Fibroblast of skin of abdomen (primary cell): ENCODE measurements at regions not wholly inside any gene's neighbourhood (a gene's known extent, or its start where the extent isn't known, plus 50 kb on each side); places are given as distances from the start of the nearest gene placed in this dataset.

Source experiments
- DNase-seq: peaks from one replicate; pipeline ENCODE4 v3.0.0-alpha.2; 2013

- DNase-seq = no peak
These were observed 133.7 kb upstream of the ZMIZ1 start for GRCh38 chr10:78934994-78935602.

- DNase-seq = no peak
These were observed 132.9 kb upstream of the ZMIZ1 start for GRCh38 chr10:78935697-78936407.

GRCh38 chr10:78936412-78937342 lies 132.1 kb upstream of the ZMIZ1 start:
- no peak for DNase-seq

- DNase-seq = no peak
These were observed 131.4 kb upstream of the ZMIZ1 start for GRCh38 chr10:78937393-78937792.

- no peak for DNase-seq
These were observed 130.7 kb upstream of the ZMIZ1 start for GRCh38 chr10:78937800-78938694.

GRCh38 chr10:78938695-78939672 lies 129.8 kb upstream of the ZMIZ1 start:
- DNase-seq = no peak

- DNase-seq = peak; percentile 68
These were observed 126.7 kb upstream of the ZMIZ1 start for GRCh38 chr10:78942091-78942501.

GRCh38 chr10:78944723-78945312 lies 123.9 kb upstream of the ZMIZ1 start:
- DNase-seq = peak; percentile 97

- DNase-seq = no peak
These were observed 122.9 kb upstream of the ZMIZ1 start for GRCh38 chr10:78945838-78946237.

GRCh38 chr10:78947226-78947625 lies 121.5 kb upstream of the ZMIZ1 start:
- DNase-seq = no peak

GRCh38 chr10:78947733-78948132 lies 121.0 kb upstream of the ZMIZ1 start:
- no peak for DNase-seq

- no peak for DNase-seq
These were observed 120.1 kb upstream of the ZMIZ1 start for GRCh38 chr10:78948621-78949030.

- DNase-seq = no peak
These were observed 117.8 kb upstream of the ZMIZ1 start for GRCh38 chr10:78950656-78951587.

- DNase-seq = no peak
These were observed 116.7 kb upstream of the ZMIZ1 start for GRCh38 chr10:78952030-78952429.

GRCh38 chr10:78952686-78953085 lies 116.1 kb upstream of the ZMIZ1 start:
- DNase-seq = peak; percentile 36

GRCh38 chr10:78953113-78953798 lies 115.5 kb upstream of the ZMIZ1 start:
- DNase-seq = peak; percentile 77

- DNase-seq = no peak
These were observed 114.9 kb upstream of the ZMIZ1 start for GRCh38 chr10:78953799-78954297.

GRCh38 chr10:78954689-78955088 lies 114.1 kb upstream of the ZMIZ1 start:
- peak; percentile 82 for DNase-seq

GRCh38 chr10:78955206-78955605 lies 113.6 kb upstream of the ZMIZ1 start:
- no peak for DNase-seq
